HG02763 (cell line): ENCODE measurements at regions not wholly inside any gene's neighbourhood (a gene's known extent, or its start where the extent isn't known, plus 50 kb on each side); places are given as distances from the start of the nearest gene placed in this dataset.

Experiments used
- ATAC-seq: cut with Tn5 transposase; IDR thresholded peaks from one replicate; pipeline ENCODE4 v1.9.1; 2021; ENCODE audit warnings: mild to moderate bottlenecking, moderate library complexity; ENCODE audit not compliant: unreplicated experiment

DNA sequence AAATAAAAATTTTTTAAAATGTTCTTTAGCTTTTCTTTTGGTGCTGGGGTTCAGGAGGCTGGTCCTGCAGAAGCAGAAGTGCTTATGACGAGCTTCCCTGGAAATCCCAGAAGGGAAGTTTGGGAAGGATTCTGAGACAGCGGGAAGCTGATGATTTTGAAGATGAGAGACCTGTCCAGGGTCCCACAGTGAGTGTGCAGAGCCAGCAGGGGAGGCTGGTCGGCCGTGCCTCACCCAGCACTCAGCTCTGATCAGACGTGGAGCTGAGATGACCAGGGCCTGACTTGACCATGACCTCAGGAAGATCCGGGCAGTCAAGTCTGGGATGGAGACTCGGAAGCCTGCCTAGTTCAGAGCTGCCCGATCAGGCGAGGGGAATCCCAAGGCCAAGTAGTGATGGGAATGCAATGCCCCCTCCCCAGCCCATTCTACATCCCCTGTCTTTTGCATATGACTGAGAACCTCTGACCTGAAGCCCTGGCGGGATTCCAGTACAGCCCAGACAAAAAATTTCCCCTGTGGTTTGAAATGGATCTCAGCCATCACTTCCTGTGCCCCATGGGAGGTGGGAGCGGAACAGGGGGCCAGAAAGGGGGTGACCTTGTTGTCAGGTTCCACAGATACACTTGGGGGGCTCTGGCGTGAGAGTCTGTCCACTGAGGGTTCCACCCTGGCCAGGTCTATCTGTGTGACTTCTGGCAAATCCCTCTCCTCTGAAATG lies 96.8 kb upstream of the RUNX3 start:
- ATAC-seq, result no peak

DNA sequence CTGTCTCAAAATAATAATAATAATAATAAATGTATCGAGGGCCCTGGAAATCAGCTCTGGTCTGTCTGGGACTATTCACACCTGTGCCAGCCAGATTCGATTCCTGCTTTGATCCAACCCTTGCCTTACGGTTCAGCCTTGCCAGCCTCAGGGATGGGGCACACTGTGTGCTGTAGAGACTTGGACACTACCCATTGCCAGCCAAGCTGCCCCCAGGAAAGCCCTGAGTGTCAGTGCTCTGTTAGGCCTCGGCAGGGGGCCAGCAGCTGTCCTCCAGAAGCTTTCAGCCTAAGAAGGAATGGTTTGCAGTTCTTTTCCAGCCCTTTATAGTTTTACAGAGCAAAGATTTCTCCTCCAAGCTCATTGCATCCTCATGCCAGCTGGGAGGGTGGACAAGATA lies 96.2 kb upstream of the RUNX3 start:
- ATAC-seq, result no peak

DNA sequence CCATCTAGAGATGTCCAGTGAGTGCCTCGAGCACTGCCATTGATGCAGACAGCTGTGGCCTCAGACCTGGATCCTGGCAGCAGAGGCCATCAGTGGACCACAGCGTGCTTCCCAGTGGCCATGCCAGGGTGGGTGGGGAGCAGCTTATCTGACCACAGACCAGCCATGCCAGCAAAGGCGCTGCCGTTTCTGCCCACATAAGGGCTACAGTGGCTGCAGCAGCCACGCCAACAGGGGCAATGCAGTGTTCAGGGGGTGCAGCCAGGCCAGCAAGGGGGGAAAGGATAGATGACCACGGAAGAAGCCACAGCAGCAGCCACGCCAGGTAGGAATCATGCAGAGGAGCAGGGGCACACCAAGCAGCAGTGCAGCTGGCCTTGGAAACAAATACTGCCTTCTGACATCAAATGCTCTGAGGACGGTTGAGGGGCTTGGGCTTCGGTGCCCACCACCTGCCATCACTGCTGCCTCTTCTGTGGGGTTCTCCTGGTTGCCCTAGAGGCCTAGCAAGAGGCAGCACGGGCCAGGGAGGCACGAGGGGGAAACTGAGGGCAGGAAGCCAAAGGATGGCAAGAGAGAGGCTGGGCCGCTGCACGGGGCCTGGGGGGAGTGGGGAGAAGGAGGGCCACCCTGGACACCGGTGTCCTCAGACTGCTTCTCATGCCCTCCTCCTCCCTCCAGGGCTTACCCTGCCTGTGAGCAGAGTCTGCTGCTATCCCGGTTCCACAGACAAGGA lies 94.7 kb upstream of the RUNX3 start:
- ATAC-seq, result no peak

DNA sequence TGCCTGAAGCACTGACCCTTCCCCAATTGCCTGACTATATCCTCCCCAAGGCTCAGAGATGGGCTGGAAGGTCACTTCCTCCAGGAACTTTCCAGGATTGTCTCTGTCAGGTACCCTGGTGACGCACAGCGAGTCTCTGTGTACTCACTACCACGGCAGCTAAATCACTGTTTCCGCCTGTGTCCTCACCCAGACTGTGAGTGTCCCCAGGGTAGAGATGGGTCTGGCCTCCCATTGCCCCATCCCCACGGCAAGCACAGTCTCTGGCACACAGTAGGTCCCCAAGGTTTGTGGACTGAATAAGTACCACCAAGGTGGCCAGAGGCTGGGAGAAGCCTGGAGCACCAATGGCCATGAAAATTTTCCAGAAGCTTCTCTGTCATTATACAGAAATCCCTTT lies 93.8 kb upstream of the RUNX3 start:
- no peak for ATAC-seq

DNA sequence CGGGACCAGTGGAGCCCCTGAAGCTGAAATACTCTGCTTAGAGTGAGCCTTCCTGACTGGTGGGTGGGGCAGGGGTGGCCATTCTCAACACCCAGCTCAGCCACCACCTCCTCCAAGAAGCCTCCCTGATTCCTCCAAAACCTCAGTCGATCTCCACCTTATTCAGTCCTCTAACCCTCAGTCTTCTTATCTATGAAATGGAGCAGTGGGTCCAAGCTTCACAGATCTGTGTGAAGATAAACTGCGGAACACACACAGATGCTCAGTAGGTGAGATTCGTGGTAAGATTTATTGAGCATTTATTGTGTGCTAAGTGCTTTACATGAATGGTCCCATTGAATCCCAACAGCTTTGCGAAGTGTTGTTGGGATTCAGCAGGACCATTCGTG lies 93.1 kb upstream of the RUNX3 start:
- no peak for ATAC-seq

- peak; percentile 63 for ATAC-seq
Observed at GRCh38 chr1:25022361-25023189, 92.5 kb upstream of the RUNX3 start.

GRCh38 chr1:25021591-25022215 lies 91.6 kb upstream of the RUNX3 start:
- no peak for ATAC-seq

DNA sequence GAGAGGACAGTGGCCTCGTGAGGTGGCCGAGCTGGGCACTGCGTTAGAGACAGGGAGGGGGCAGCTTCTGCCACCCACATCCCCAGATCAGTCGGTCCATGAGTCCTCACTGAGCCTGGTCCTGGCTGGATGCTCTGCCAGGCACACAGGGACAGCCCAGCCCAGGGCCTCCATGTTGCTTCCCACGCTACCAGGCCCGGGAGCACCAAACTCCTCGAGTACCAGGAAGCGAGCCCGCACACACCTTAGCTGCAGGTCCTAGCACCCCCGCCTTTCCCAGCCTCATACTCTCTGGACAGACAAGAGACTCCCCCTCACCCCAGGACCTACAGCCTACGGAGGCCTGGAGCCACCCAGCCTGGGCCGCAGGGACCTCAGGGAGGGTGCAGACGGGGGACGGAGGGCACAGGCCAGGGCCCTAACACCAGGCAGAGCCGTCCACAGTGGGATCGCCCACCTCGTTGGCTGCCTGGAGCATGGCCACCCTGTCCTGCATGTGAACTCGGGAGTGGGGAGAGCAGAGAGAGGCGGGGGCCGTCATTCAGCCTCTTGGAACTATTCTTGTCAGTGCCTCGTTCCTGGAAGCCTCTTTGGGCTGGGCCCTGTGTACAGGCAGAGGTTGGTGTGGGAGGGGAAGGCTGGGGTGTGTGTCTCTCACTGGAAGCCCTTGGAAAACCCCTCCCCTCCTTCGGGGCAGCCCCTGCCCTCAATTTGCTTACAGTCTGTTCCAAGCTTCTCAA lies 90.9 kb upstream of the RUNX3 start:
- no peak for ATAC-seq

- no peak for ATAC-seq
Observed at GRCh38 chr1:25020173-25020845, 90.2 kb upstream of the RUNX3 start.

- peak; percentile 48 for ATAC-seq
Observed at GRCh38 chr1:25019337-25020172, 89.5 kb upstream of the RUNX3 start.

GRCh38 chr1:25018943-25019336 lies 88.9 kb upstream of the RUNX3 start:
- no peak for ATAC-seq

- ATAC-seq, result no peak
Observed at GRCh38 chr1:25018110-25018735, 88.1 kb upstream of the RUNX3 start.

- ATAC-seq, result no peak
Observed at GRCh38 chr1:25017436-25018109, 87.5 kb upstream of the RUNX3 start.

DNA sequence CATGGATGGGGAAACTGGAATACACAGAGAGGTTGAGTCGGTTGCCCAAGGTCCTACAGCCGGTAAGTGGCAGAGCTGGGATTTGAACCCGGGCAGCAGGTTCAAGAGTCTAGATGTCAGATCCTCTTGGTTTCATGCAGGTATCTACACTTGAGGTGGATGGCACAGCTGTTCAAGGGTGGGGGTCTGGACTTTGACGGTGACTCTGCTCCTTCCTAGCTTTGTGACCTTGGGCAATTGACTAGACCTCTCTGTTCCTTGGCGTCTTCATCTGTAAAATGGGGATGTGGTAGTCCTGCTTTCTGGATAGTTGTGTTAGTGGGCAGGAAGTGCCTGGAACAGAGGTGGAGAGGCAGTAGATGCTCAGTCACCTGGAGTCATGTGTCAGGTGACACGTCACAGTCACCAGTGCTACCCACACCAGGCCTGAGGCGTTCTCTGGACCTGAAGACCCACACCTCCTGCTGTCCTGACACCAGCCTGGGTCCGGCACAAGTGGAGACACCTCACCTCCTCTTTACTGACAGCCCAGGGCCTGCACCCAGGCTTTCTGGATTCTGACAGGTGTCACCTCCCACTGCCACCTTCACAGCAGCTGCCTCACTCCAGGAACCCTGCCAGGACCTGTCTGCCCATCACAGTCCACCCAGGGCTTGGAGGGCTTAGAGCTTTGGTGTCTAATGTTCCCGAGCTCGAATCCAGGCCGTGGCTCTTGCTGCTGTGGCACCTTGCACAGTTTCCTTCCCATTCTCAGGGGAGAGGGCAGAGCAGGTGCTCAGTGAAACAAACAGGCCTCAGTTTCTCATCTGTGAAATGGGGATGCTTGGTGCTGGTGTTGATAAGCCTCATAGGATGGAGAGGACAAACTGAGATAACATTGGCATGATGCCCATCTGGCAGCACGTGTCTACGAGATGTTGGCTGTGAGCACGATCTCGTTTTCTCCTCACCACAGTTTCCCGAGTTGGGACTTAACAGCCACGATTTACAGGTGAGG lies 83.2 kb upstream of the RUNX3 start:
- ATAC-seq, result no peak

DNA sequence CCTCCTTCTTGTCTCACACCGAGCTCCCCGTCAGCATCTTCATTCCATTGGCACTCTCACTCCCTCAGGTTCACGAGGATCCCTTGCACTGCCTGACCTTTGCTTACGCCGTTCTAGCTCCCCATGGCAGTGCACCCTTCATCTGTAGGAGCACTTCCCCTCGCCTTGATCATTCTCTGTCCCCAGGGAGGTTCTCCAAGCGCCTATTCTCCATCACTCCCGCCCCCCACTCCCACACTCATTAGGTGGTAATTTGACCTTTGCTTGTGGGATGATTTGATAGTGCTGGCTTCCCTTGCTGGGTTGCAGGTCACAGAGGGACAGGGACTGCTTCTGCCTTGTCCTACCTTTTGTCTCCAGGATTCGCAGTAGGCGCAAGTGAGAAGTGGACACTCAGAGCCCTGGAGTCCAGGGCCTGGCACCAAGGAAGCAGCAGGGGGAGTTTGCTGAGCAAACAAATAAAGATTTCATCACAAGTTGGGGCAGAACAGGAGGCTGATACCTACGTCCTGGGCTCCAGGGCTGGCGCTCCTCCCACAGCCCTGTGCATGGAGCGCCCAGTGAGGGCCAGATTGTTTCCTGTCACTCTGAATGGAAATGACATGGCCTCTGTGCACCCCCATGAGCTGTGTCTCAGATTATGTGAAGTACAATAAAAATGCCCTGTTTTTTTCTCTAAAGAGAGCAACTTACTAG lies 82.0 kb upstream of the RUNX3 start:
- no peak for ATAC-seq

GRCh38 chr1:25011275-25011674 lies 81.2 kb upstream of the RUNX3 start:
- no peak for ATAC-seq
